RWPE2 (cell line): ENCODE measurements at regions not wholly inside any gene's neighbourhood (a gene's known extent, or its start where the extent isn't known, plus 50 kb on each side); places are given as distances from the start of the nearest gene placed in this dataset.

Experiments used
- ATAC-seq: fragments of 200-7000 bp; cut with Tn5 transposase; 3 replicates; pipeline ENCODE4 v1.9.1; 2021; ENCODE audit warnings: low read depth
- DNase-seq: peaks from one replicate; pipeline ENCODE4 v3.0.0-alpha.2; 2020; ENCODE audit warnings: low spot score
- H3K27ac ChIP-seq: fragments of 450-650 bp; 2 replicates; pipeline ENCODE4 v1.5.1; 2017; ENCODE audit warnings: mild to moderate bottlenecking; ENCODE audit not compliant: poor library complexity, severe bottlenecking
- H3K27me3 ChIP-seq: fragments of 250-450 bp; sonication (Bioruptor Pico); 2 replicates; pipeline ENCODE4 v1.5.1; 2021; ENCODE audit warnings: mild to moderate bottlenecking, moderate library complexity; ENCODE audit not compliant: insufficient read depth, poor library complexity, severe bottlenecking
- H3K36me3 ChIP-seq: fragments of 250-450 bp; sonication (Bioruptor Pico); 2 replicates; pipeline ENCODE4 v1.5.1; 2020; ENCODE audit warnings: low read depth, mild to moderate bottlenecking, moderate library complexity
- H3K4me1 ChIP-seq: fragments of 250-450 bp; sonication (Bioruptor Pico); 2 replicates; pipeline ENCODE4 v1.5.1; 2021; ENCODE audit warnings: mild to moderate bottlenecking, moderate library complexity; ENCODE audit not compliant: insufficient read depth, poor library complexity, severe bottlenecking
- H3K4me3 ChIP-seq: fragments of 250-450 bp; sonication (Bioruptor Pico); 2 replicates; pipeline ENCODE4 v1.5.1; 2021; ENCODE audit warnings: mild to moderate bottlenecking, moderate library complexity; ENCODE audit not compliant: severe bottlenecking
- H3K9me3 ChIP-seq: fragments of 250-450 bp; sonication (Bioruptor Pico); 2 replicates; pipeline ENCODE4 v1.5.1; 2021; ENCODE audit warnings: mild to moderate bottlenecking, moderate library complexity; ENCODE audit not compliant: severe bottlenecking
- TF ChIP-seq, protein P1 (sequence below): fragments of 450-650 bp; IDR thresholded peaks from one replicate; pipeline ENCODE4 v1.5.1; 2017; ENCODE audit warnings: mild to moderate bottlenecking, moderate library complexity; ENCODE audit not compliant: poor library complexity, severe bottlenecking

DNA sequence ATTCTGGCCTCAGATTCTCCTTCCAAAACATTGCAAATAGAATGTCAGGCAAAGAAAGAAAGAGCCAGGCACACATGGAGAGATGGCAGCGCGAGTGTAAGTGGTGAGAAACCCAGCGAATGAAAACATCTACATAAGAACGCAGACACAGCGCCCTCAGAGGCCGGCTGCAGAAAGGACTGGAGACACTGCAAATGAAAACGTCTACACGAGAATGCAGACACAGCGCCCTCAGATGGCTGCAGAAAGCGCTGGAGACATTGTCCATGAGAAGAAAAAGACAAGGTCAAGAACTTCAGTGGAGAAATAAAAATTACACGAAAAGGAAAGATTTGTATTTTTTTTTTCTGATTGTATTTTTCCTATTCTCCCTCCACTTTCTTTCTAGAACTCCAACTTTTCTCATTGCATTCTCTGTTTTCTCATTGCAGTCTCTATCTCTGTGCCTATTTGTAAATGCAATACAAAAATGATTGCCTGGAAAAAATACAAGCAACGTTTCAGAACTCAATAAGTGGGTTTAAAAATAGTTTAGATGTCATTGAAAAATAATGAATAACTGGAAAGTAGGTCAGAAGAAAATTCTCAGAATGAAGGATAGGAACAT lies 117.9 kb upstream of the LPCAT1 start:
- no peaks in the 10 kb centered on the region for H3K9me3 ChIP-seq
- no peak overlapping the region for H3K27ac ChIP-seq
- TF ChIP-seq, protein P1, sequence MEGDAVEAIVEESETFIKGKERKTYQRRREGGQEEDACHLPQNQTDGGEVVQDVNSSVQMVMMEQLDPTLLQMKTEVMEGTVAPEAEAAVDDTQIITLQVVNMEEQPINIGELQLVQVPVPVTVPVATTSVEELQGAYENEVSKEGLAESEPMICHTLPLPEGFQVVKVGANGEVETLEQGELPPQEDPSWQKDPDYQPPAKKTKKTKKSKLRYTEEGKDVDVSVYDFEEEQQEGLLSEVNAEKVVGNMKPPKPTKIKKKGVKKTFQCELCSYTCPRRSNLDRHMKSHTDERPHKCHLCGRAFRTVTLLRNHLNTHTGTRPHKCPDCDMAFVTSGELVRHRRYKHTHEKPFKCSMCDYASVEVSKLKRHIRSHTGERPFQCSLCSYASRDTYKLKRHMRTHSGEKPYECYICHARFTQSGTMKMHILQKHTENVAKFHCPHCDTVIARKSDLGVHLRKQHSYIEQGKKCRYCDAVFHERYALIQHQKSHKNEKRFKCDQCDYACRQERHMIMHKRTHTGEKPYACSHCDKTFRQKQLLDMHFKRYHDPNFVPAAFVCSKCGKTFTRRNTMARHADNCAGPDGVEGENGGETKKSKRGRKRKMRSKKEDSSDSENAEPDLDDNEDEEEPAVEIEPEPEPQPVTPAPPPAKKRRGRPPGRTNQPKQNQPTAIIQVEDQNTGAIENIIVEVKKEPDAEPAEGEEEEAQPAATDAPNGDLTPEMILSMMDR: peak; percentile 98
- H3K36me3 ChIP-seq: no peaks in the 10 kb centered on the region
- peak; percentile 83 for DNase-seq
- H3K4me3 ChIP-seq: no peak overlapping the region
- ATAC-seq: peak; percentile 79
- no peaks in the 10 kb centered on the region for H3K4me1 ChIP-seq
- peaks cover 36% of the 10 kb centered on the region for H3K27me3 ChIP-seq

DNA sequence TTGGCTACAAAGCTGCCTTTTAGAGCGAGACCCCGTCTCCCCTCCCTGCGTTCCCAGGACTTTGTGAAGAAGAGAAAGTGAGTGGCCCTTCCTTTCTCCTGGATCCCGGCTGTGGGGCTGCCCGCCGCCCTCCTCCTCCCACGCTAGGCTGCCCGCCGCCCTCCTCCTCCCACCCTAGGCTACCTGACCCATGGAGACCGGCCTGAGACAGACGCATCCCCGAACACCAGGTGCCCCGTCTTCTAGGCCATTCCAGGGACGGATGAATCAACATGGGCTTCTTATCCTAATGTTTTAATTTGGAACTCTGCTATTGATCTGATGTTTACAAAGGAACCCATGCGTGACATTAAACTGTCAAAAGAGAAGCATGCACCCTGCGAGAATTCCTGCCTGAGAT lies 117.3 kb upstream of the LPCAT1 start:
- no peaks in the 10 kb centered on the region for H3K4me1 ChIP-seq
- no peak overlapping the region for H3K27ac ChIP-seq
- H3K9me3 ChIP-seq: no peaks in the 10 kb centered on the region
- peaks cover 33% of the 10 kb centered on the region for H3K27me3 ChIP-seq
- no peaks in the 10 kb centered on the region for H3K36me3 ChIP-seq
- ATAC-seq (no peak), DNase-seq (peak; percentile 31)
- TF ChIP-seq, protein P1: no peak
- no peak overlapping the region for H3K4me3 ChIP-seq

DNA sequence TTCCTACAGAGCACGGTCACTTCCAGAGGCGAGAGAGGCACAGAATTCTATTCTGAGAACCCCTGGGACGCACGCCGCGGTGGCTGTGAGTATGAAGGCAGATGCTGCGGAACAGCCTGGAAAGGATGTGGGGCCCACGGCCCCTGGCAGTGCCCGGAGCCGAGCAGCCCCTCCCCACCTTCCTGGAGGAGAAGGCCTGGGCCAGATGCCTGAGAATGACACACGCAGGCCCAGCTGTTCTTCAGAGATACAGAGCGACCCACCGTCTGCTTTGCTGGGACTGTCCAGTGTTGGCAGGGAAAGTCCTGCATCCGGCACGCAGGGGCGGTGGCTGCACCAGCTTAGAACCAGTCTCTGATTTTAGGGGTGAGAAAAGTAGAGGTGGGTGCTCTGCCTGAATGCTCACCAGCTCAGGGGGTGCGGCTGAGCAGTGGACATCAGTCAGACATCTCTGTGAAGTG lies 116.7 kb upstream of the LPCAT1 start:
- Histone ChIP-seq H3K36me3 (no peaks in the 10 kb centered on the region), H3K27me3 (peaks cover 28% of the 10 kb centered on the region), H3K27ac (no peak overlapping the region), H3K4me1 (no peaks in the 10 kb centered on the region), H3K4me3 (no peak overlapping the region), H3K9me3 (no peaks in the 10 kb centered on the region)
- DNase-seq (peak; percentile 51), ATAC-seq (no peak)
- TF ChIP-seq, protein P1: no peak

DNA sequence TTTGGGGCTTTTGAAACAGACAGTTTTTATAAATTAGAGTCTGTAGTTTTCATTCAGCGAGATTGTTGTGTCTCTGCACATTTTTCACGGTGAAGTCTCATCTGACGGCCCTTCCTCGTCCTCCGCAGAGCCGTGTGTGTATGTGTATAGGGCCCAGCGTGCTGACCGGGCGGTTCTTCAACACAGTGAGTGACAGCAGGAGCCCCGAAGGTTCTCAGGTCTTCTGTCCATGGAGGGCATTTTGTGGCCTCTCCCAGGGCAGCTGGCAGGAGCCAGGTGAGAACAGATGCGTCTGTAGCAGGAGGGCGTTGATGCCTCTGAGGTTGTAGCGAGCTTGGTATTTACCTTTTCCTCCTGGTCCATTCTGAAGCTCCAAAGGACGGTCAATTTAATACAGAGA lies 116.0 kb upstream of the LPCAT1 start:
- Histone ChIP-seq H3K4me3 (no peak overlapping the region), H3K4me1 (no peaks in the 10 kb centered on the region), H3K36me3 (no peaks in the 10 kb centered on the region), H3K27ac (no peak overlapping the region), H3K27me3 (peaks cover 22% of the 10 kb centered on the region), H3K9me3 (no peaks in the 10 kb centered on the region)
- DNase-seq (peak; percentile 49), ATAC-seq (no peak)
- TF ChIP-seq, protein P1: no peak

DNA sequence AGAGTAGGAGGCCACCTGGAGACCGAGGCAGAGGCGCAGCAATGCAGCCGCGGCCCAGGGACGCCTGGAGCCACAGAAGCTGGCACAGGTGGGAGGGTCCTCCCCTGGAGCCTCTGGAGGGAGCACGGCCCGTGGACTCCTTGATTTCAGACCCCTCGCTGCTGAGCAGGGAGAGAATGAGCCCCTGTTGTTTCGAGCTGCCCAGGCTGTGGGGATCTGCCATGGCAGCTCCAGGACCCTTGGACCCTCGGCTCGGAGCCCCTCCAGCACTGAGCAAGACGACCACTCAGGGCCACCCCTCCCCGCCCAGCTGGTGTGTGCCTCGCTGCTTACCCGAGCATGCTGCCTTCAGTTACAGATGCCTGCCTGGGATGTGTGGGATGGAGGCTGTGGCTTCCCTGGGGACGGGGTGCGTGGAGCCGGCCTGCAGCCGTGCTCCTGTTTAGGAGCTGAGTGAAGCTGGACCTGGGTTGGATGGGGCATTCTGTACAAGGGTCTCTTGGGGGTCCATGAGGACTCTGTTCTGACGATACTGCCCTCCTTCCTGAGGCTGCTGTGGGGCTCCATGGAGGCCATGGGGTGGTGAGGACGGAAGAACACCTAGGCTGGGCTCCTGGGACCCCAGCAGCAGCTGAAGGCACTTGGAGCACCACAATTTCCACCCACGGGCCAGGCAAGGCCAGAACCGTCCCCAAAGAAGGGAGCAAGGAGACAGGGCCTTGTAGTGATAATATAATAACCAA lies 115.1 kb upstream of the LPCAT1 start:
- peak; percentile 71 for DNase-seq
- H3K9me3 ChIP-seq: no peaks in the 10 kb centered on the region
- H3K4me1 ChIP-seq: no peaks in the 10 kb centered on the region
- H3K27me3 ChIP-seq: peaks cover 17% of the 10 kb centered on the region
- no peak for ATAC-seq
- no peak overlapping the region for H3K27ac ChIP-seq
- TF ChIP-seq, protein P1: no peak
- H3K36me3 ChIP-seq: no peaks in the 10 kb centered on the region
- H3K4me3 ChIP-seq: no peak overlapping the region
